MM.1S (cell line): ENCODE measurements at regions not wholly inside any gene's neighbourhood (a gene's known extent, or its start where the extent isn't known, plus 50 kb on each side); places are given as distances from the start of the nearest gene placed in this dataset.
"Not testable (repeated sequence)": the region's sequence is repeated elsewhere in the genome, so short reads cannot be mapped to it uniquely, and the experiment has no call there.

Experiments
- CTCF ChIP-seq: fragments of 300-600 bp; sonication (generic); IDR thresholded peaks from 2 replicates; pipeline ENCODE4 v1.5.1; 2016; ENCODE audit warnings: antibody characterized with exemption, low read length, mixed read lengths
- EZH2phosphoT487 ChIP-seq: fragments of 300-600 bp; sonication (generic); IDR thresholded peaks from 2 replicates; pipeline ENCODE4 v1.6.1; 2018; ENCODE audit warnings: antibody characterized with exemption, low read length

- not testable (repeated sequence) for TF ChIP-seq EZH2phosphoT487, CTCF
These were observed 1463.7 kb downstream of the FOXD4L5 start for GRCh38 chr9:63821293-63821692.
